OCI-LY1 (cell line): ENCODE measurements at regions not wholly inside any gene's neighbourhood (a gene's known extent, or its start where the extent isn't known, plus 50 kb on each side); places are given as distances from the start of the nearest gene placed in this dataset.

Experiments used
- EZH2 ChIP-seq: fragments of 200-600 bp; sonication (generic), shearing (Covaris generic); IDR thresholded peaks from 2 replicates; pipeline ENCODE4 v1.8.0; 2017; ENCODE audit warnings: borderline replicate concordance, mixed run types, mild to moderate bottlenecking, antibody characterized with exemption, low read length, moderate library complexity, mixed read lengths
- TF ChIP-seq, protein P1 (sequence below): fragments of 200-600 bp; sonication (generic), shearing (Covaris generic); IDR thresholded peaks from 2 replicates; pipeline ENCODE4 v1.5.1; 2017; ENCODE audit warnings: mild to moderate bottlenecking, antibody characterized with exemption, low read length, moderate library complexity, mixed read lengths

DNA sequence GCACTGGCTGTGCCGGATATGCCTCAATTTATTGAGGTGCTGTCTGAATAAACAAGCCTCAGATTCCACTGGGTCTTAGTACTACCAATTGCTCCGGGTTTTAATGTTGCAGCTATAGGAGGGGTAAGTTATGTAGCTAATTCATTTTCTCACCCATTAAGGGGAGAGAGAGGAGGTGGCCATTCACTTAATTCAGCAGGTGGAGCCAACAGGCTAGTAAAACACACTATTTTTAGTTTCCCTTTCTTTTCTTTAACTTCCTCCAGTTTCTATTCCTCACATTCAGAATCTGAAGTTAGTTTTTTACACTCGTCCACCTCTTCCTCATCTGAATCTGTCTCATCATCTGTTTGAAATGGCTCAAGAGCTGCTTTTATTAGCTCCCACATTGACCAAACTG, 105.6 kb upstream of the CDH10 start:
- TF ChIP-seq, protein P1, sequence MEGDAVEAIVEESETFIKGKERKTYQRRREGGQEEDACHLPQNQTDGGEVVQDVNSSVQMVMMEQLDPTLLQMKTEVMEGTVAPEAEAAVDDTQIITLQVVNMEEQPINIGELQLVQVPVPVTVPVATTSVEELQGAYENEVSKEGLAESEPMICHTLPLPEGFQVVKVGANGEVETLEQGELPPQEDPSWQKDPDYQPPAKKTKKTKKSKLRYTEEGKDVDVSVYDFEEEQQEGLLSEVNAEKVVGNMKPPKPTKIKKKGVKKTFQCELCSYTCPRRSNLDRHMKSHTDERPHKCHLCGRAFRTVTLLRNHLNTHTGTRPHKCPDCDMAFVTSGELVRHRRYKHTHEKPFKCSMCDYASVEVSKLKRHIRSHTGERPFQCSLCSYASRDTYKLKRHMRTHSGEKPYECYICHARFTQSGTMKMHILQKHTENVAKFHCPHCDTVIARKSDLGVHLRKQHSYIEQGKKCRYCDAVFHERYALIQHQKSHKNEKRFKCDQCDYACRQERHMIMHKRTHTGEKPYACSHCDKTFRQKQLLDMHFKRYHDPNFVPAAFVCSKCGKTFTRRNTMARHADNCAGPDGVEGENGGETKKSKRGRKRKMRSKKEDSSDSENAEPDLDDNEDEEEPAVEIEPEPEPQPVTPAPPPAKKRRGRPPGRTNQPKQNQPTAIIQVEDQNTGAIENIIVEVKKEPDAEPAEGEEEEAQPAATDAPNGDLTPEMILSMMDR = no peak
- TF ChIP-seq EZH2 = no peak
